Trophoblast cell (in vitro differentiated cells and primary cell): ENCODE measurements at regions not wholly inside any gene's neighbourhood (a gene's known extent, or its start where the extent isn't known, plus 50 kb on each side); places are given as distances from the start of the nearest gene placed in this dataset.

ENCODE experiments used
- DNase-seq, 2 donors: peaks; one replicate each; pipeline ENCODE4 v3.0.0-alpha.2; 2016
- H2AFZ ChIP-seq: 2 replicates; pipeline ENCODE4 v1.6.1; 2013; ENCODE audit warnings: low read length, moderate library complexity, mild to moderate bottlenecking; ENCODE audit not compliant: insufficient read depth, poor library complexity
- H2AK5ac ChIP-seq: 2 replicates; pipeline ENCODE4 v1.6.1; 2013; ENCODE audit warnings: mild to moderate bottlenecking, low read length
- H2BK120ac ChIP-seq: 2 replicates; pipeline ENCODE4 v1.6.1; 2013; ENCODE audit warnings: low read length, mild to moderate bottlenecking, moderate library complexity; ENCODE audit not compliant: insufficient read depth, poor library complexity
- H2BK12ac ChIP-seq: 2 replicates; pipeline ENCODE4 v1.6.1; 2013; ENCODE audit warnings: mild to moderate bottlenecking, low read length, moderate library complexity
- H2BK5ac ChIP-seq: 2 replicates; pipeline ENCODE4 v1.6.1; 2013; ENCODE audit warnings: low read length, low read depth, moderate library complexity, mild to moderate bottlenecking; ENCODE audit not compliant: poor library complexity
- H3K14ac ChIP-seq: 2 replicates; pipeline ENCODE4 v1.6.1; 2013; ENCODE audit warnings: mild to moderate bottlenecking, low read length
- H3K18ac ChIP-seq: 2 replicates; pipeline ENCODE4 v1.6.1; 2013; ENCODE audit warnings: mild to moderate bottlenecking, low read length
- H3K23ac ChIP-seq: 2 replicates; pipeline ENCODE4 v1.6.1; 2013; ENCODE audit warnings: low read length
- H3K27ac ChIP-seq: 2 replicates; pipeline ENCODE4 v1.5.1; 2013; ENCODE audit warnings: low read depth, mild to moderate bottlenecking, inconsistent platforms, low read length, moderate library complexity
- H3K27me3 ChIP-seq: 2 replicates; pipeline ENCODE4 v1.6.1; 2013; ENCODE audit warnings: inconsistent platforms, mild to moderate bottlenecking, low read length, moderate library complexity; ENCODE audit not compliant: insufficient read depth
- H3K36me3 ChIP-seq, 2 experiments: 1 replicate in 1 of 2; 2 replicates in 1 of 2; pipeline ENCODE4 v1.6.1; 2013; ENCODE audit warnings: low read length in 2 of 2, mild to moderate bottlenecking in 2 of 2, moderate library complexity in 1 of 2; ENCODE audit not compliant: insufficient read depth in 2 of 2, control insufficient read depth in 1 of 2
- H3K4ac ChIP-seq: 2 replicates; pipeline ENCODE4 v1.6.1; 2013; ENCODE audit warnings: low read depth, mild to moderate bottlenecking, low read length, moderate library complexity
- H3K4me1 ChIP-seq, 2 experiments: 1 replicate in 1 of 2; 2 replicates in 1 of 2; pipeline ENCODE4 v1.6.1; 2013; ENCODE audit warnings: low read length in 2 of 2, mild to moderate bottlenecking in 2 of 2, moderate library complexity in 1 of 2; ENCODE audit not compliant: insufficient read depth in 2 of 2, control insufficient read depth in 1 of 2
- H3K4me2 ChIP-seq: 2 replicates; pipeline ENCODE4 v1.6.1; 2013; ENCODE audit warnings: inconsistent platforms, mild to moderate bottlenecking, low read length, moderate library complexity
- H3K4me3 ChIP-seq: 2 replicates; pipeline ENCODE4 v1.5.1; 2013; ENCODE audit warnings: mild to moderate bottlenecking, low read depth, low read length, inconsistent platforms
- H3K79me1 ChIP-seq: one replicate; pipeline ENCODE4 v1.6.1; 2013; ENCODE audit warnings: low read length
- H3K79me2 ChIP-seq: 2 replicates; pipeline ENCODE4 v1.6.1; 2013; ENCODE audit warnings: low read length, mild to moderate bottlenecking; ENCODE audit not compliant: control insufficient read depth, insufficient read depth, poor library complexity
- H3K9ac ChIP-seq: 2 replicates; pipeline ENCODE4 v1.6.1; 2013; ENCODE audit warnings: mild to moderate bottlenecking, low read length
- H3K9me3 ChIP-seq: 2 replicates; pipeline ENCODE4 v1.6.1; 2013; ENCODE audit warnings: low read depth, mild to moderate bottlenecking, control low read depth, inconsistent platforms, low read length; ENCODE audit not compliant: insufficient read depth
- H4K12ac ChIP-seq: 2 replicates; pipeline ENCODE4 v1.6.1; 2013; ENCODE audit warnings: low read depth, mild to moderate bottlenecking, low read length, moderate library complexity
- H4K8ac ChIP-seq: 2 replicates; pipeline ENCODE4 v1.6.1; 2013; ENCODE audit warnings: low read depth, mild to moderate bottlenecking, low read length, moderate library complexity
- H4K91ac ChIP-seq: one replicate; pipeline ENCODE4 v1.6.1; 2013; ENCODE audit warnings: low read depth, mild to moderate bottlenecking, low read length, moderate library complexity
- WGBS: extraction: QIAGEN DNeasy Blood & Tissue Kit; methylation state at CpG from one replicate; pipeline ENCODE4 v1.1.7; 2013; ENCODE audit warnings: missing lambda C conversion rate; ENCODE audit not compliant: insufficient read length, insufficient coverage; ENCODE audit errors: extremely low coverage; 5-methylcytosine and 5-hydroxymethylcytosine counted together

DNA sequence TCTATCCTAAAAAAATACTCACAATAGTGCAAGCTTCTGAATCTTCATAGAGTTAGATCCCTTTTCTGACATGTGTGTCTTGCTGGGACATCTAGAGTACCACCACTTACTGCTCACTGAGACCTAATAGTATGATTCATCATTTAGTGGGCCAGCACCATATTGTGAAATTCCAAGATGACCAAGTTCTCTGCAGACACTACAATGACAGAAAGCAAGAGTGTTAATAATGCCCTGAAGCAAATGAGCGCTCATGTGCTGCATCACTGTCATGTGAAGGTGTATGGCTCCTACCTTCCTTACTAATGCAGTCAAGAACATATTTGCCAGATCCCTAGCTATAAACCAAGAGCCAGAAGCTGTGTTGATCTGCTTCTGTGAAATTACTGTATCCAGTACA lies 606.2 kb upstream of the NXPH2 start:
- Histone ChIP-seq H3K27me3 (no peaks in the 10 kb centered on the region), H4K8ac (no peak overlapping the region), H3K18ac (no peak overlapping the region), H2AK5ac (no peak overlapping the region), H3K4me1 (no peaks in the 10 kb centered on the region), H3K4ac (no peak overlapping the region), H3K36me3 (no peaks in the 10 kb centered on the region), H3K4me3 (no peak overlapping the region), H2BK120ac (no peak overlapping the region), H2BK5ac (no peak overlapping the region), H3K79me2 (no peaks in the 10 kb centered on the region), H3K79me1 (no peaks in the 10 kb centered on the region), H2AFZ (no peak overlapping the region), H3K27ac (no peak overlapping the region), H2BK12ac (no peak overlapping the region), H3K4me2 (no peak overlapping the region), H3K14ac (no peak overlapping the region), H4K91ac (no peak overlapping the region), H3K9ac (no peak overlapping the region), H4K12ac (no peak overlapping the region), H3K9me3 (no peaks in the 10 kb centered on the region), H3K23ac (no peak overlapping the region)
- WGBS, result no CpG with 5 or more reads among the region's 1 CpG
- DNase-seq, result no peak

GRCh38 chr2:139383532-139383931 lies 603.3 kb upstream of the NXPH2 start:
- no peak overlapping the region for H3K18ac ChIP-seq
- H3K79me2 ChIP-seq, result no peaks in the 10 kb centered on the region
- H2BK5ac ChIP-seq, result no peak overlapping the region
- no peak overlapping the region for H3K9ac ChIP-seq
- H4K12ac ChIP-seq, result no peak overlapping the region
- no peak overlapping the region for H3K23ac ChIP-seq
- no peaks in the 10 kb centered on the region for H3K36me3 ChIP-seq
- no peak overlapping the region for H2AK5ac ChIP-seq
- H2BK12ac ChIP-seq, result no peak overlapping the region
- H3K27me3 ChIP-seq, result no peaks in the 10 kb centered on the region
- no peak overlapping the region for H4K91ac ChIP-seq
- H3K4me2 ChIP-seq, result no peak overlapping the region
- H3K9me3 ChIP-seq, result no peaks in the 10 kb centered on the region
- H3K79me1 ChIP-seq, result no peaks in the 10 kb centered on the region
- no peaks in the 10 kb centered on the region for H3K4me1 ChIP-seq
- no peak overlapping the region for H3K4ac ChIP-seq
- no peak overlapping the region for H3K27ac ChIP-seq
- no peak for DNase-seq
- H2BK120ac ChIP-seq, result no peak overlapping the region
- H3K14ac ChIP-seq, result no peak overlapping the region
- H3K4me3 ChIP-seq, result no peak overlapping the region
- no peak overlapping the region for H2AFZ ChIP-seq
- H4K8ac ChIP-seq, result no peak overlapping the region

GRCh38 chr2:139380051-139380450 lies 599.9 kb upstream of the NXPH2 start:
- H2AFZ ChIP-seq, result no peak overlapping the region
- H3K79me2 ChIP-seq, result no peaks in the 10 kb centered on the region
- H2AK5ac ChIP-seq, result no peak overlapping the region
- no peaks in the 10 kb centered on the region for H3K79me1 ChIP-seq
- H4K12ac ChIP-seq, result no peak overlapping the region
- H3K4me3 ChIP-seq, result no peak overlapping the region
- H3K27me3 ChIP-seq, result no peaks in the 10 kb centered on the region
- no peak overlapping the region for H3K27ac ChIP-seq
- no peaks in the 10 kb centered on the region for H3K36me3 ChIP-seq
- WGBS, result no CpG with 5 or more reads among the region's 1 CpG
- H3K4me1 ChIP-seq, result no peaks in the 10 kb centered on the region
- H4K8ac ChIP-seq, result no peak overlapping the region
- H3K23ac ChIP-seq, result no peak overlapping the region
- DNase-seq, result no peak
- H3K4me2 ChIP-seq, result no peak overlapping the region
- H3K18ac ChIP-seq, result no peak overlapping the region
- H3K4ac ChIP-seq, result no peak overlapping the region
- H3K9me3 ChIP-seq, result no peaks in the 10 kb centered on the region
- no peak overlapping the region for H3K14ac ChIP-seq
- no peak overlapping the region for H3K9ac ChIP-seq
- no peak overlapping the region for H2BK120ac ChIP-seq
- H4K91ac ChIP-seq, result no peak overlapping the region
- no peak overlapping the region for H2BK5ac ChIP-seq
- H2BK12ac ChIP-seq, result no peak overlapping the region

DNA sequence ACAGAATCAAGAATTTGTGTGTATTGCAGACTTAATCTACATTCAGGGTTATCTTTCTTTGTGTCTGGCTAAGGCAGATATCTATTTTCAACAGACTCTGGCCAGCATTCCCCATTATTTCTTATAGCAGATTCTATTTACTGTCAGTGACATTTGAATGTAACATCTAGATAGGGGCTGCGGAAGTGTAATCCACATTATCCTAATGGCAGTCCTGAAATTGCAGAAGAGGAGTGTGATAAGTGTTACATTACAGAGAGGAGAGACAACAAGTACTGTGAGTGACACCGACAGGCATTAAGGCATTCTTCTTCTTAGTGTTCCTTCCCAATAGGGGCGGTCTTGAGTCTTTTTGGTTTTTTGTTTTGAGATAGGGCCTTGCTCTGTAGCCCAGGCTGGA lies 598.2 kb upstream of the NXPH2 start:
- no peak overlapping the region for H2BK5ac ChIP-seq
- H2AFZ ChIP-seq, result no peak overlapping the region
- no peak overlapping the region for H3K4me2 ChIP-seq
- no peaks in the 10 kb centered on the region for H3K79me1 ChIP-seq
- no peak overlapping the region for H3K18ac ChIP-seq
- H2BK120ac ChIP-seq, result no peak overlapping the region
- H4K12ac ChIP-seq, result no peak overlapping the region
- H3K27me3 ChIP-seq, result no peaks in the 10 kb centered on the region
- H3K27ac ChIP-seq, result no peak overlapping the region
- H4K91ac ChIP-seq, result no peak overlapping the region
- H3K9ac ChIP-seq, result no peak overlapping the region
- no peaks in the 10 kb centered on the region for H3K9me3 ChIP-seq
- WGBS, result no CpG with 5 or more reads among the region's 3 CpGs
- H4K8ac ChIP-seq, result no peak overlapping the region
- H2AK5ac ChIP-seq, result no peak overlapping the region
- no peak for DNase-seq
- no peak overlapping the region for H3K4ac ChIP-seq
- H3K23ac ChIP-seq, result no peak overlapping the region
- H3K4me3 ChIP-seq, result no peak overlapping the region
- no peaks in the 10 kb centered on the region for H3K4me1 ChIP-seq
- H3K79me2 ChIP-seq, result no peaks in the 10 kb centered on the region
- no peak overlapping the region for H3K14ac ChIP-seq
- H3K36me3 ChIP-seq, result no peaks in the 10 kb centered on the region
- H2BK12ac ChIP-seq, result no peak overlapping the region
